ENCODE measurements at regions not wholly inside any gene's neighbourhood (a gene's known extent, or its start where the extent isn't known, plus 50 kb on each side); places are given as distances from the start of the nearest gene placed in this dataset.

DNA sequence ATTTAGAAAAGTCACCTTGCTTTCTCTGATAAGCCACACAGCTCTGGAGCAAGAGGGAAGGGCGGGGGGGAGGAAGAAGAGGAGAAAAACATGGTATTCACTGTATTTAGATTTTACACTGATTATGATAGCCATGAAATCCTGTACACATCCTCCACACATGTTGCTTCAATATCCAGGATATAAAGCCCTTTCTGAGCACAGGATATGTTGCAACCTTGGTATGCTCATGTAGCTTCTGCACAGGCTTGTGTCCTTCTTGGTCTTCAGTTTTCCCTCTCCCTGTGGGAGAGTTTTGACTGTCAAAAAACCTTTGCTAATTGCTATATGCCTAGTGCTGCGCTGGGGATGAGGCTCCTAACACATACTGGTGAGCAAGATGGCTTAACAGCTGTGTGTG is 61.9 kb upstream of the DAPP1 start:
- H3K4me3 ChIP-seq, result no peak overlapping the region
- H3K9ac ChIP-seq (ENCODE audit: low read depth in 2 of 2, low read length in 2 of 2), result no peak overlapping the region
- no peaks in the 10 kb centered on the region for H3K4me1 ChIP-seq
- TF ChIP-seq, protein P1, sequence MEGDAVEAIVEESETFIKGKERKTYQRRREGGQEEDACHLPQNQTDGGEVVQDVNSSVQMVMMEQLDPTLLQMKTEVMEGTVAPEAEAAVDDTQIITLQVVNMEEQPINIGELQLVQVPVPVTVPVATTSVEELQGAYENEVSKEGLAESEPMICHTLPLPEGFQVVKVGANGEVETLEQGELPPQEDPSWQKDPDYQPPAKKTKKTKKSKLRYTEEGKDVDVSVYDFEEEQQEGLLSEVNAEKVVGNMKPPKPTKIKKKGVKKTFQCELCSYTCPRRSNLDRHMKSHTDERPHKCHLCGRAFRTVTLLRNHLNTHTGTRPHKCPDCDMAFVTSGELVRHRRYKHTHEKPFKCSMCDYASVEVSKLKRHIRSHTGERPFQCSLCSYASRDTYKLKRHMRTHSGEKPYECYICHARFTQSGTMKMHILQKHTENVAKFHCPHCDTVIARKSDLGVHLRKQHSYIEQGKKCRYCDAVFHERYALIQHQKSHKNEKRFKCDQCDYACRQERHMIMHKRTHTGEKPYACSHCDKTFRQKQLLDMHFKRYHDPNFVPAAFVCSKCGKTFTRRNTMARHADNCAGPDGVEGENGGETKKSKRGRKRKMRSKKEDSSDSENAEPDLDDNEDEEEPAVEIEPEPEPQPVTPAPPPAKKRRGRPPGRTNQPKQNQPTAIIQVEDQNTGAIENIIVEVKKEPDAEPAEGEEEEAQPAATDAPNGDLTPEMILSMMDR (IDR thresholded peaks at IDR 0.05), result no peak
- intact Hi-C loops (cut with DNase I), result no loop called here
- H3K27ac ChIP-seq, result no peak overlapping the region
- DNase-seq, result no peak
- H3K9me3 ChIP-seq, result no peaks in the 10 kb centered on the region
- H3K27me3 ChIP-seq, result no peaks in the 10 kb centered on the region
- no peaks in the 10 kb centered on the region for H3K36me3 ChIP-seq

DNA sequence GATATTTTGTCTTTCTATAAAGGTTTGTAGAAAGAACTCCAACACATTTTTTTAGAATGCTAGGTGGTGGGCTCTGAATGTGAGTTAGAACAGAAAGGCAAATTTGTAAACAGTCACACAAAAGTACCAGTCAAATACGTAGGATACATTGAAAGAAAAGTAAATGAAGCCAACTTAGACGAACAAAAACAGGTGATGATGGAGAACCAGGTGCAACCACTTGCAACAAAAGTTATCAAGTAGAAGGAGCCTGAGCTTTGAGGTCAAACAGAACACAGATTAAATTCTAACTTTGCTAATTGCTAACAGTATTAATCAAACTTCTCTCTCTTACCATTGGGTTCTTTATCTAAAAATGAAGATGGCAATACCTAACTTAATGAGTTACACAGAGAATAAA is 62.7 kb upstream of the DAPP1 start:
- intact Hi-C loops (cut with DNase I), result no loop called here

DNA sequence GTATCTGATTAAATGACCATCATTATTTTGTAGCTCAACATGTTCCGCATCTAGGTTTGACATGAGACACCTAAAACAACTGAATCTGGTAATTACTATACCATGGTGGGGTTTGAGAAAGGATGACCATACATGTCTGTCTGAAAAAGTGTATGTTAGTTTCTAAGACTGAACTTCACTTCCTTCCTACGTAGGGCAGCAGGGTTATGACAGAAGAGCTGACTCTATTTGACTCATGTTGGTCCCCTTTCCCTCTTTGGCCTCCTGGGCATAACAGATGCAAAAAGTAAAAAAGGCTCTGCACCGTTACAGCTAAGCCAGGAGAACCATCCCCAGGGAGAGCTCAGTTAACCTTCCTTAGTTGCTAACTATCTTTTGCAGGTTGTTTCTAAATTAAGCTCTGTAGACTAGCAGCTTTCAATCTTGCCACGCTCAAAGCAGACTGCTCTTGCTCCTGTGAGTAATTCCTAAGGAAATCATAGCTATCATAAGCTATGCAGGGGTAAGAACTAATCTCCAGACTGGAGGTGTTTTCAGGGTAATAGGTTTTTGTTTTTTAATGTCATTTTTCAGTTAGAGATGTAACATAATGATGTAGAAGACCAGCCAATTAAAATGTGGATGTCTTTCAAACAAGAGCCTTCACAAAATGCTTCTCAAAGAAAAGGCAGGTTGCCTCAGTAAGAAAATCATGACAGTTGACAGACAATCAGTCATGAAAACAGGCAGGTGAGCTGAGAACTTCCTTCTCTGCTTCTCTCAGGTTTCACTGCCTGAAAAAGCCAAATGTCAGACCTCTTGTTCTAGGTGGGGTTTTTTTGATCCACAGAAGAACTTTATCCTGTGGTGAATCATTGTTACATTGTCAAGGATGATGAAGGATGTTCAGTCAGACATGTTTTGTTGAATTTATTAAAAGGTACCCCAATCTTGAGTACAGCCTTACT is 66.9 kb upstream of the DAPP1 start:
- intact Hi-C loops (cut with DNase I), result no loop called here
- no peaks in the 10 kb centered on the region for H3K4me1 ChIP-seq
- TF ChIP-seq, protein P1 (IDR thresholded peaks at IDR 0.05), result no peak
- no peak overlapping the region for H3K9ac ChIP-seq (ENCODE audit: low read depth in 2 of 2, low read length in 2 of 2)
- no peak for DNase-seq
- no peaks in the 10 kb centered on the region for H3K36me3 ChIP-seq
- H3K4me3 ChIP-seq, result no peak overlapping the region
- H3K27me3 ChIP-seq, result no peaks in the 10 kb centered on the region
- H3K27ac ChIP-seq, result no peak overlapping the region
- no peaks in the 10 kb centered on the region for H3K9me3 ChIP-seq

More for the DNA sequence above, 62.7 kb upstream of the DAPP1 start:
- no peaks in the 10 kb centered on the region for H3K27me3 ChIP-seq
- no peaks in the 10 kb centered on the region for H3K9me3 ChIP-seq
- H3K4me3 ChIP-seq, result no peak overlapping the region
- TF ChIP-seq, protein P1 (IDR thresholded peaks at IDR 0.05), result no peak
- no peak for DNase-seq
- H3K4me1 ChIP-seq, result no peaks in the 10 kb centered on the region
- H3K36me3 ChIP-seq, result no peaks in the 10 kb centered on the region
- H3K9ac ChIP-seq (ENCODE audit: low read depth in 2 of 2, low read length in 2 of 2), result no peak overlapping the region
- H3K27ac ChIP-seq, result no peak overlapping the region

DNA sequence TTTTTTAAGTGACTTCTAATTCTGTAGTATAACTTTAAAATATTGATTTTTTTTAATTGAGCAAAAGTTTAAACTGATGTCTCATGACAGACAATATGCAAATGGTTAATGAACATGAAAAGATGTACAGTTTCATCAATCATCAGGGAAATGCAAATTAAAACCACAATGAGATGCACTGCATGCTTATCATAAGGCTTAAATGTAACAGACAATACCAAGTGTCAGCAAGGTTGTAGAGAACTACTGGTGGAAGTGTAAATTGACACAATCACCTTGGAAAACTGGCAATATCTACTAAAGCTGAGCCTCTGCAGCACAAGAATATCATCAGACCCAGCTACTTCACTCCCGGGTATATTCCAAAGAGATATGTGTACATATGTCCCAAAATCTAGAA is 70.2 kb upstream of the DAPP1 start:
- TF ChIP-seq, protein P1 (IDR thresholded peaks at IDR 0.05), result no peak
- intact Hi-C loops (cut with DNase I), result no loop called here
- no peak for DNase-seq
- no peak overlapping the region for H3K4me3 ChIP-seq
- H3K27me3 ChIP-seq, result no peaks in the 10 kb centered on the region
- H3K4me1 ChIP-seq, result no peaks in the 10 kb centered on the region
- no peaks in the 10 kb centered on the region for H3K36me3 ChIP-seq
- no peaks in the 10 kb centered on the region for H3K9me3 ChIP-seq
- no peak overlapping the region for H3K27ac ChIP-seq
- H3K9ac ChIP-seq (ENCODE audit: low read depth in 2 of 2, low read length in 2 of 2), result no peak overlapping the region

DNA sequence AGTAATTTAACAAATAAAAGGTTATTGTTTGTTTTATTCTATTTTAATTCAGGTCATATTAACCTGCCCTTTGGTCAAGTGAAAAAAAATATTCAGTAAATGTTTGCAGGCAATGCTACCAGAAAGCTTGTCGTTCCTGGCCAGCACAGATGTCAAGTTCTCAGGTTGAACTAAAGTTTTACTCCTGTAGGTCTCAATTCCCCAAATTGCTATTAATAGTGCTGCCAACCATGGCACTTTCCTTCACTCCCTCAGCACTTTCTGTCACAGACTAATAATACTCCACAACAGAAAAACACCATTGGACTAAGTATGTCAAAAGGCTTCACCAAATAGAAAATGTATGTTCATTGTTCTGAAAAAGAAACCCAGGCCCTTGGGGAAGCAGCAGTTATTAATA is 79.2 kb upstream of the C4orf54 start:
- no peaks in the 10 kb centered on the region for H3K9me3 ChIP-seq
- intact Hi-C loops (cut with DNase I), result no loop called here
- H3K4me1 ChIP-seq, result no peaks in the 10 kb centered on the region
- no peak for DNase-seq
- TF ChIP-seq, protein P1 (IDR thresholded peaks at IDR 0.05), result no peak
- no peaks in the 10 kb centered on the region for H3K27me3 ChIP-seq
- no peaks in the 10 kb centered on the region for H3K36me3 ChIP-seq
- H3K9ac ChIP-seq (ENCODE audit: low read depth in 2 of 2, low read length in 2 of 2), result no peak overlapping the region
- no peak overlapping the region for H3K4me3 ChIP-seq
- no peak overlapping the region for H3K27ac ChIP-seq
